GM19025 (cell line): ENCODE measurements at regions not wholly inside any gene's neighbourhood (a gene's known extent, or its start where the extent isn't known, plus 50 kb on each side); places are given as distances from the start of the nearest gene placed in this dataset.
"Not testable (repeated sequence)": the region's sequence is repeated elsewhere in the genome, so short reads cannot be mapped to it uniquely, and the experiment has no call there.

ENCODE experiments used
- ATAC-seq: cut with Tn5 transposase; IDR thresholded peaks from one replicate; pipeline ENCODE4 v1.9.1; 2021; ENCODE audit warnings: mild to moderate bottlenecking, low read depth, moderate library complexity; ENCODE audit not compliant: unreplicated experiment

- no peak for ATAC-seq
These were observed 98.6 kb upstream of the PIK3R1 start for GRCh38 chr5:68116868-68117411.

- ATAC-seq: no peak
These were observed 99.1 kb upstream of the PIK3R1 start for GRCh38 chr5:68116408-68116807.

GRCh38 chr5:68115584-68115983, 100.0 kb upstream of the PIK3R1 start:
- no peak for ATAC-seq

- ATAC-seq: no peak
These were observed 101.0 kb upstream of the PIK3R1 start for GRCh38 chr5:68114378-68115040.

GRCh38 chr5:68112658-68113057, 102.9 kb upstream of the PIK3R1 start:
- ATAC-seq: no peak

- no peak for ATAC-seq
These were observed 104.7 kb upstream of the PIK3R1 start for GRCh38 chr5:68110894-68111293.

GRCh38 chr5:68110264-68110663, 105.3 kb upstream of the PIK3R1 start:
- ATAC-seq: no peak

- ATAC-seq: not testable (repeated sequence)
These were observed 111.3 kb upstream of the PIK3R1 start for GRCh38 chr5:68104217-68104616.

- not testable (repeated sequence) for ATAC-seq
These were observed 112.3 kb upstream of the PIK3R1 start for GRCh38 chr5:68103297-68103696.

- ATAC-seq: no peak
These were observed 116.2 kb upstream of the PIK3R1 start for GRCh38 chr5:68099327-68099726.

- ATAC-seq: no peak
These were observed 121.9 kb upstream of the PIK3R1 start for GRCh38 chr5:68093455-68094159.

- no peak for ATAC-seq
These were observed 127.3 kb upstream of the PIK3R1 start for GRCh38 chr5:68088302-68088701.

GRCh38 chr5:68087866-68088265, 127.7 kb upstream of the PIK3R1 start:
- ATAC-seq: no peak

- ATAC-seq: no peak
These were observed 128.7 kb upstream of the PIK3R1 start for GRCh38 chr5:68086857-68087256.

- no peak for ATAC-seq
These were observed 129.1 kb upstream of the PIK3R1 start for GRCh38 chr5:68086439-68086838.

GRCh38 chr5:68084396-68084795, 131.2 kb upstream of the PIK3R1 start:
- no peak for ATAC-seq

GRCh38 chr5:68080282-68081050, 135.1 kb upstream of the PIK3R1 start:
- no peak for ATAC-seq

GRCh38 chr5:68077349-68077894, 138.1 kb upstream of the PIK3R1 start:
- no peak for ATAC-seq

GRCh38 chr5:68074633-68075032, 140.9 kb upstream of the PIK3R1 start:
- no peak for ATAC-seq

- ATAC-seq: no peak
These were observed 141.4 kb upstream of the PIK3R1 start for GRCh38 chr5:68074048-68074632.

GRCh38 chr5:68071736-68072135, 143.8 kb upstream of the PIK3R1 start:
- no peak for ATAC-seq
